H9 (cell line): ENCODE measurements at regions not wholly inside any gene's neighbourhood (a gene's known extent, or its start where the extent isn't known, plus 50 kb on each side); places are given as distances from the start of the nearest gene placed in this dataset.

Experiments
- DNase-seq: peaks from one replicate; pipeline ENCODE4 v3.0.0-alpha.2; 2017
- H2AFZ ChIP-seq: one replicate; pipeline ENCODE4 v1.6.1; 2013; ENCODE audit warnings: mild to moderate bottlenecking, low read length, control low read depth, moderate library complexity
- H2AK5ac ChIP-seq: 2 replicates; pipeline ENCODE4 v1.6.1; 2013; ENCODE audit warnings: low read length, control low read depth, mixed read lengths; ENCODE audit not compliant: insufficient read length
- H2BK120ac ChIP-seq: one replicate; pipeline ENCODE4 v1.6.1; 2013; ENCODE audit warnings: low read depth, mild to moderate bottlenecking, low read length, control low read depth, inconsistent platforms; ENCODE audit not compliant: poor library complexity, severe bottlenecking
- H2BK12ac ChIP-seq: 2 replicates; pipeline ENCODE4 v1.6.1; 2013; ENCODE audit warnings: low read length, control low read depth, mixed read lengths, low read depth; ENCODE audit not compliant: insufficient read length
- H2BK15ac ChIP-seq: 2 replicates; pipeline ENCODE4 v1.6.1; 2013; ENCODE audit warnings: low read depth, low read length, control low read depth
- H2BK20ac ChIP-seq: one replicate; pipeline ENCODE4 v1.6.1; 2013; ENCODE audit warnings: low read depth, mild to moderate bottlenecking, low read length, control low read depth, inconsistent platforms; ENCODE audit not compliant: poor library complexity, severe bottlenecking
- H2BK5ac ChIP-seq: 2 replicates; pipeline ENCODE4 v1.6.1; 2013; ENCODE audit warnings: low read length, control low read depth, mixed read lengths; ENCODE audit not compliant: insufficient read length
- H3K14ac ChIP-seq: 2 replicates; pipeline ENCODE4 v1.6.1; 2013; ENCODE audit warnings: low read length, control low read depth; ENCODE audit not compliant: insufficient read depth
- H3K18ac ChIP-seq: 2 replicates; pipeline ENCODE4 v1.6.1; 2013; ENCODE audit warnings: low read depth, mild to moderate bottlenecking, mixed read lengths, low read length, control low read depth; ENCODE audit not compliant: insufficient read length
- H3K23ac ChIP-seq: 2 replicates; pipeline ENCODE4 v1.6.1; 2013; ENCODE audit warnings: low read length, control low read depth, mixed read lengths, low read depth; ENCODE audit not compliant: insufficient read length
- H3K23me2 ChIP-seq: 2 replicates; pipeline ENCODE4 v1.6.1; 2013; ENCODE audit warnings: low read depth, mild to moderate bottlenecking, mixed read lengths, low read length, control low read depth; ENCODE audit not compliant: insufficient read length, poor library complexity, severe bottlenecking
- H3K27ac ChIP-seq: 2 replicates; pipeline ENCODE4 v1.5.1; 2013; ENCODE audit warnings: low read length, control low read depth, mixed read lengths, low read depth; ENCODE audit not compliant: insufficient read length
- H3K27me3 ChIP-seq: 2 replicates; pipeline ENCODE4 v1.6.1; 2013; ENCODE audit warnings: low read length, control low read depth, inconsistent platforms; ENCODE audit not compliant: insufficient read depth
- H3K4ac ChIP-seq: 2 replicates; pipeline ENCODE4 v1.6.1; 2013; ENCODE audit warnings: low read depth, mild to moderate bottlenecking, control low read depth, inconsistent platforms, low read length, moderate library complexity
- H3K4me1 ChIP-seq: 2 replicates; pipeline ENCODE4 v1.6.1; 2013; ENCODE audit warnings: low read length, control low read depth, inconsistent platforms; ENCODE audit not compliant: insufficient read depth
- H3K4me2 ChIP-seq: 2 replicates; pipeline ENCODE4 v1.6.1; 2013; ENCODE audit warnings: low read length, control low read depth, mixed read lengths; ENCODE audit not compliant: insufficient read length, insufficient read depth
- H3K56ac ChIP-seq: 2 replicates; pipeline ENCODE4 v1.6.1; 2013; ENCODE audit warnings: low read depth, mild to moderate bottlenecking, mixed read lengths, low read length, control low read depth; ENCODE audit not compliant: insufficient read length
- H3K79me1 ChIP-seq: 2 replicates; pipeline ENCODE4 v1.6.1; 2013; ENCODE audit warnings: low read depth, mild to moderate bottlenecking, moderate library complexity, low read length, control low read depth, inconsistent platforms; ENCODE audit not compliant: insufficient read depth, poor library complexity, severe bottlenecking
- H3K79me2 ChIP-seq: 2 replicates; pipeline ENCODE4 v1.6.1; 2013; ENCODE audit warnings: low read length, control low read depth, inconsistent platforms; ENCODE audit not compliant: insufficient read depth
- H3K9ac ChIP-seq: 2 replicates; pipeline ENCODE4 v1.6.1; 2013; ENCODE audit warnings: low read length, control low read depth, mixed read lengths; ENCODE audit not compliant: insufficient read length; ENCODE audit errors: extremely low read depth
- H3K9me3 ChIP-seq: one replicate; pipeline ENCODE4 v1.6.1; 2013; ENCODE audit warnings: low read depth, low read length, inconsistent platforms; ENCODE audit not compliant: control insufficient read depth
- H3T11ph ChIP-seq: one replicate; pipeline ENCODE4 v1.6.1; 2013; ENCODE audit warnings: mild to moderate bottlenecking, low read length, control low read depth, inconsistent platforms
- H4K20me1 ChIP-seq: one replicate; pipeline ENCODE4 v1.6.1; 2013; ENCODE audit not compliant: control insufficient read depth, insufficient read length, insufficient read depth
- H4K5ac ChIP-seq: 2 replicates; pipeline ENCODE4 v1.6.1; 2013; ENCODE audit warnings: low read depth, mild to moderate bottlenecking, mixed read lengths, low read length, control low read depth; ENCODE audit not compliant: insufficient read length
- H4K8ac ChIP-seq: replicated peaks from 2 replicates; pipeline ENCODE4 v1.6.1; 2013; ENCODE audit warnings: low read length, control low read depth, mixed read lengths, low read depth; ENCODE audit not compliant: insufficient read length
- H4K91ac ChIP-seq: 2 replicates; pipeline ENCODE4 v1.6.1; 2013; ENCODE audit warnings: low read depth, mild to moderate bottlenecking, moderate library complexity, mixed read lengths, low read length, control low read depth; ENCODE audit not compliant: insufficient read length
- H3K27ac Mint-ChIP-seq, 3 experiments: 2 replicates in 2 of 3; 3 replicates in 1 of 3; pipeline ENCODE4 v1.8.0; 2020 to 2021; ENCODE audit warnings: mixed read lengths in 3 of 3, mild to moderate bottlenecking in 1 of 3, moderate library complexity in 1 of 3
- H3K27me3 Mint-ChIP-seq: 2 replicates; pipeline ENCODE4 v1.8.0; 2021; ENCODE audit warnings: low read depth, mild to moderate bottlenecking, moderate library complexity, mixed read lengths
- H3K36me3 Mint-ChIP-seq, 3 experiments: 2 replicates in 2 of 3; 3 replicates in 1 of 3; pipeline ENCODE4 v1.8.0; 2020 to 2021; ENCODE audit warnings: low read depth in 3 of 3, mixed read lengths in 3 of 3; ENCODE audit not compliant: insufficient read depth in 1 of 3
- H3K4me1 Mint-ChIP-seq, 2 experiments: 2 replicates each; pipeline ENCODE4 v1.8.0; 2020; ENCODE audit warnings: mixed read lengths in 2 of 2
- H3K4me3 Mint-ChIP-seq, 2 experiments: 2 replicates in 1 of 2; 3 replicates in 1 of 2; pipeline ENCODE4 v1.8.0; 2020 to 2021; ENCODE audit warnings: mild to moderate bottlenecking in 2 of 2, mixed read lengths in 2 of 2, moderate library complexity in 1 of 2
- H3K9me3 Mint-ChIP-seq, 2 experiments: 2 replicates in 1 of 2; 3 replicates in 1 of 2; pipeline ENCODE4 v1.8.0; 2020; ENCODE audit warnings: mild to moderate bottlenecking in 2 of 2, mixed read lengths in 2 of 2, moderate library complexity in 1 of 2
- CTCF ChIP-seq: fragments of 200-600 bp; sonication (generic); conservative IDR thresholded peaks from 3 replicates; pipeline ENCODE4 v1.8.0; 2021; ENCODE audit warnings: antibody characterized with exemption, mild to moderate bottlenecking
- WGBS: extraction: QIAGEN DNeasy Blood & Tissue Kit; methylation state at CpG from one replicate; pipeline ENCODE4 v1.1.7; 2013; ENCODE audit warnings: missing lambda C conversion rate, low lambda C conversion rate, mixed read lengths; ENCODE audit not compliant: insufficient read length; ENCODE audit errors: extremely low coverage; 5-methylcytosine and 5-hydroxymethylcytosine counted together

GRCh38 chr1:187570166-187570565, 741.4 kb downstream of the PLA2G4A start:
- Histone ChIP-seq H3K4me2 (no peak overlapping the region), H3K9me3 (no peaks in the 10 kb centered on the region), H2BK15ac (no peak overlapping the region), H3K79me2 (no peaks in the 10 kb centered on the region), H3K4me1 (no peaks in the 10 kb centered on the region), H2BK12ac (no peak overlapping the region), H3K23ac (no peak overlapping the region), H4K91ac (no peak overlapping the region), H4K8ac (no peak overlapping the region), H4K5ac (no peak overlapping the region), H3K9ac (no peak overlapping the region), H2BK5ac (no peak overlapping the region), H2AFZ (no peak overlapping the region), H3K4ac (no peak overlapping the region), H4K20me1 (no peaks in the 10 kb centered on the region), H3K79me1 (no peaks in the 10 kb centered on the region), H3K56ac (no peak overlapping the region), H2BK20ac (no peak overlapping the region), H3K23me2 (no peaks in the 10 kb centered on the region), H3K18ac (no peak overlapping the region), H3T11ph (no peak overlapping the region), H2AK5ac (no peak overlapping the region), H2BK120ac (no peak overlapping the region), H3K27me3 (no peaks in the 10 kb centered on the region), H3K14ac (no peak overlapping the region), H3K27ac (no peak overlapping the region)
- TF ChIP-seq CTCF = no peak
- Mint-ChIP-seq H3K4me1 (no peaks in the 10 kb centered on the region), H3K27me3 (no peaks in the 10 kb centered on the region), H3K9me3 (no peaks in the 10 kb centered on the region), H3K4me3 (no peak overlapping the region), H3K36me3 (no peaks in the 10 kb centered on the region), H3K27ac (no peak overlapping the region)
- DNase-seq = no peak
- no CpG with 5 or more reads among the region's 2 CpGs for WGBS
